ENCODE measurements at regions not wholly inside any gene's neighbourhood (a gene's known extent, or its start where the extent isn't known, plus 50 kb on each side); places are given as distances from the start of the nearest gene placed in this dataset.

DNA sequence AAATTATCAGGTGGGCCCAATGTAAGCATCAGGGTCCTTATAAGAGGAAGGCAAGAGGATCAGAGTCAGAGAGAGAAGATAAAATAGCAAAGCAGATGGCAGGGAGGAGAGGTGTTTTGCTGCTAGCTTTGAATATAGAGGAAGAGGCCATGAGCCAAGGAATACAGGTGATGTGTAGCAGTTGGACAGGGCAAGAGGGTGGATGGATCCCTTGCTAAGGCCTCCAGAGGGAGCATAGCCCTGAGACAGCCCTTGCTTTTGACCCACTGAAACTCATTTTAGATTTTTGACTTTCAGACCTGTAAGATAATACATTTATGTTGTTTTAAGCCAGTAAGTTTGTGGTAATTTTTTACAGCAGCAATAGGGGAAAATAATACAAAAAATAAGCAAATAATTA is 116.6 kb upstream of the PARD3B start:
- no peak for DNase-seq (ENCODE audit: low read depth)
- no peak overlapping the region for H3K4me3 ChIP-seq (ENCODE audit: low read length)
- TF ChIP-seq, protein P1, sequence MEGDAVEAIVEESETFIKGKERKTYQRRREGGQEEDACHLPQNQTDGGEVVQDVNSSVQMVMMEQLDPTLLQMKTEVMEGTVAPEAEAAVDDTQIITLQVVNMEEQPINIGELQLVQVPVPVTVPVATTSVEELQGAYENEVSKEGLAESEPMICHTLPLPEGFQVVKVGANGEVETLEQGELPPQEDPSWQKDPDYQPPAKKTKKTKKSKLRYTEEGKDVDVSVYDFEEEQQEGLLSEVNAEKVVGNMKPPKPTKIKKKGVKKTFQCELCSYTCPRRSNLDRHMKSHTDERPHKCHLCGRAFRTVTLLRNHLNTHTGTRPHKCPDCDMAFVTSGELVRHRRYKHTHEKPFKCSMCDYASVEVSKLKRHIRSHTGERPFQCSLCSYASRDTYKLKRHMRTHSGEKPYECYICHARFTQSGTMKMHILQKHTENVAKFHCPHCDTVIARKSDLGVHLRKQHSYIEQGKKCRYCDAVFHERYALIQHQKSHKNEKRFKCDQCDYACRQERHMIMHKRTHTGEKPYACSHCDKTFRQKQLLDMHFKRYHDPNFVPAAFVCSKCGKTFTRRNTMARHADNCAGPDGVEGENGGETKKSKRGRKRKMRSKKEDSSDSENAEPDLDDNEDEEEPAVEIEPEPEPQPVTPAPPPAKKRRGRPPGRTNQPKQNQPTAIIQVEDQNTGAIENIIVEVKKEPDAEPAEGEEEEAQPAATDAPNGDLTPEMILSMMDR (IDR thresholded peaks at IDR 0.05; ENCODE audit: insufficient read depth, low read depth, low read length, missing control alignments) = no peak

DNA sequence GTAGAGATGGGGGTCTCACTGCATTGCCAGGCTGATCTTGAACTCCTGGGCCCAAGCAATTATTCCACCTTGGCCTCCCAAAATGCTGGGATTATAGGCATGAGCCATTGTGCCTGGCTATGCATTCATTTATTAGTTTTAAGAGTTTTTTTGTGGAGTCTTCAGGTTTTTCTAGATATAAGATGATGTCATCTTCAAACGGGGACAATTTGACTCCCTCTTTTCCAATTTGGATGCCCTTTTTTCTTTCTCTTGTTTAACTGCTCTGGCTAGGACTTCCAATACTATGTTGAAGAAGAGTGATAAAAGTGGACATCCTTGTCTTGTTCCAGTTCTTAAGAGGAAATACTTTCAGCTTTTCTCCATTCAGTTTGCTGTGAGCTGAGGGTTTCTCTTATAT is 113.7 kb upstream of the PARD3B start:
- TF ChIP-seq, protein P1 (IDR thresholded peaks at IDR 0.05; ENCODE audit: insufficient read depth, low read depth, low read length, missing control alignments) = no peak
- no peak for DNase-seq (ENCODE audit: low read depth)
- H3K4me3 ChIP-seq (ENCODE audit: low read length) = no peak overlapping the region

DNA sequence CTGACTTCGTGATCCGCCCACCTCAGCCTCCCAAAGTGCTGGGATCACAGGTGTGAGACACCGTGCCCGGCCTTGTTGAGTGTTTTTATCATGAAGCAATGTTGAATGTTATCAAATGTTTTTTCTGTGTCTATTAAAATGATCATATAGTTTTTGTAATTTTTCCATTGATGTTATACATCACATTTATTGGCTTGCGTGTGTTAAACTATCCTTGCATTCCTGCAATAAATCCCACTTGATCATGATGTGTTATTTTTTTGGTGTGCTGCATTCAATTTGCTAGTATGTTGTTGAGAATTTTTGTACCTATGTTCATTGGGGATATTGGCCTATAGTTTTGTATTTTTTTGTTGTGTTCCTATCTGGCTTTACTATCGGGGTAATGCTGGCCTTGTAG is 113.1 kb upstream of the PARD3B start:
- TF ChIP-seq, protein P1 (IDR thresholded peaks at IDR 0.05; ENCODE audit: insufficient read depth, low read depth, low read length, missing control alignments) = no peak
- no peak for DNase-seq (ENCODE audit: low read depth)
- no peak overlapping the region for H3K4me3 ChIP-seq (ENCODE audit: low read length)

DNA sequence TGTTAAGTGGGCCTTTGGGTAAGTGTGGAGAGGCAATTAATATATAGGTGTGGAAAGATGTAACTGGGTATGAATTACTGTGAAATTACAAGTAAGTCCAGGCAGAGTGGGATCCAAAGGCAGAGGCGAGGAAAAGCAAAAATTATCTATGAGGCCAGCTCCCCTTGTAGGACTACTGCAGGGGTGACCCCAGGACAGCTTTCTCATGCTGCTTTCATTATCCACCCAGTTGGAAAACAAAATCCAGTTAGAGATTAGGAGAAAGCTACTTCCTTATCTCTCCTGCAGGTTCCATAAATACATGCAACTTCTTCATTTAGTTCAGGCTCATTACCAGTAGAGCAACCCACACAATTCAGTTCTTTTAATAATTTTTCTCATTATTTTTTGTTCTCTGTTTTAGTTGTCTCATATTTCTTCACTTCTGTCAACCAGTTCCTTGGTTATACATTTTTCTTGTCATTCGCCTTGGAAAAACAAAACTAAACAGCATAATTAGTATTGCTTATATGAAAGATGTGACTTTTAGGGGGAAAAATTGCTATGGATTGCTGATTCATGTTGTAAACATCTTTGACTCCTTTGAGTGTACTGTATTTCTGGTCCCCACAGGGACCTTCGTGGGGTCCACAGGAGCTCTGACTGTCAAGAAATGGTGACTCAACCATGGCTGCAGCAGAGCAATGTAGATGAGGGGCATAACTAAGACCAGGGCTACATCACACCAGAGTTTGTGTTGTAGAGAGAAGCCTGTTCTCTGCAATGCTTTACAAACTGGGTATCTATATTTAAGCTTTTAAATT is 110.4 kb upstream of the PARD3B start:
- TF ChIP-seq, protein P1 (IDR thresholded peaks at IDR 0.05; ENCODE audit: insufficient read depth, low read depth, low read length, missing control alignments) = no peak
- no peak for DNase-seq (ENCODE audit: low read depth)
- H3K4me3 ChIP-seq (ENCODE audit: low read length) = no peak overlapping the region

DNA sequence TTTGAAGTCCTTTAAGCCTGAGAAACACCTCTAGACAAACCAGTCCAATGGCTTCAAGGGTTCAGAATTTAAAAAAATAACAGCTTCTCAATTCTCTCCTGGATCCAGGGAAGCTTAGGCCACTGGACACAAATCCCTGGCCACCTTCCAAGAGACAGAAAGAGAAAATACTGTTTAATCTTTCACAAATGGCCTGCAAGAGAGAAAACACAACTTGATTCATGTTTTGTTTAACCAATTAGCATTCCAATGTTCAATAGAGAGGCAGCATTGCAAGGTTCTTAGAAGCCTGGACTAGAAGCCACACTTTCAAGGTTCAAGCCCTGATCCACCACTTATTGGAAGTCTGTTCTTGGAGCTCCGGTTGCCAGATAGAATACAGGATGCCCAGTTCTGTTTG is 109.0 kb upstream of the PARD3B start:
- DNase-seq (ENCODE audit: low read depth) = no peak
- TF ChIP-seq, protein P1 (IDR thresholded peaks at IDR 0.05; ENCODE audit: insufficient read depth, low read depth, low read length, missing control alignments) = no peak
- no peak overlapping the region for H3K4me3 ChIP-seq (ENCODE audit: low read length)

DNA sequence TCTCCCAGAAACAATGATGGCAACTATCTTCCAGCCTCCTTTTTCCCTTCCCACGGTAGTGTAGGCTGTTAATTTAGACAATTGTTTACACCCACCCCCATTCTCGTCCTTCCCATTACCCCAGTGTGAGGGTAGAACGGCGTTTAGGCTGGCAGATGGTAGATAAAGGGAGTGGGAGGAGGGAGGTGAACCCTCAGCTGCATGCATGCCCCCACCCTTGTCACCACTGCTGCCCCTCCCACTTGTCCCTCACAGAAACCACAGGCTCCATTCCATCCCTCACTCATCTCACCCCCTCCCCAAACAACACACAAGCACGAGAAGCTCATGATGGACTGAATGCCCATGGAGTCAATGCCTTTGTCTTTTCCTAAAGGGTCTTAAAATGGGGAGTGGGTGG is 107.9 kb upstream of the PARD3B start:
- no peak overlapping the region for H3K4me3 ChIP-seq (ENCODE audit: low read length)
- TF ChIP-seq, protein P1 (IDR thresholded peaks at IDR 0.05; ENCODE audit: insufficient read depth, low read depth, low read length, missing control alignments) = no peak
- DNase-seq (ENCODE audit: low read depth) = no peak

All from epithelial cell of esophagus (primary cell).